Thyroid gland (tissue), 4 donors: ENCODE measurements at regions not wholly inside any gene's neighbourhood (a gene's known extent, or its start where the extent isn't known, plus 50 kb on each side); places are given as distances from the start of the nearest gene placed in this dataset.

ENCODE experiments used
- DNase-seq, 2 donors: peaks; one replicate each; pipeline ENCODE4 v3.0.0-alpha.2; 2019
- H3K27ac ChIP-seq, 3 donors: fragments of 200-600 bp; sonication (generic); 1 replicate in 2 of 3; 2 replicates in 1 of 3; pipeline ENCODE4 v1.5.1; 2016 to 2019; ENCODE audit warnings: mild to moderate bottlenecking in 1 of 3, moderate library complexity in 1 of 3
- H3K27me3 ChIP-seq: fragments of 200-600 bp; sonication (generic); one replicate; pipeline ENCODE4 v1.5.1; 2019
- H3K36me3 ChIP-seq, 2 donors: fragments of 200-600 bp; sonication (generic); one replicate each; pipeline ENCODE4 v1.5.1; 2016 to 2019
- H3K4me1 ChIP-seq, 2 donors: fragments of 200-600 bp; sonication (generic); one replicate each; pipeline ENCODE4 v1.5.1; 2017 to 2019
- H3K4me3 ChIP-seq, 3 donors: fragments of 200-600 bp; sonication (generic); replicated peaks in 1 of 3; 1 replicate in 2 of 3; 2 replicates in 1 of 3; pipeline ENCODE4 v1.5.1; 2016; ENCODE audit warnings: mild to moderate bottlenecking in 1 of 3
- H3K9me3 ChIP-seq: fragments of 200-600 bp; sonication (generic); one replicate; pipeline ENCODE4 v1.5.1; 2017
- CTCF ChIP-seq, 6 experiments: fragments of 200-600 bp in 3 of 6; fragments of 450-650 bp in 3 of 6; sonication (generic) in 3 of 6; IDR thresholded peaks; one replicate each; pipeline ENCODE4 v1.5.1; 2016 to 2019; ENCODE audit warnings: antibody characterized with exemption in 6 of 6, mild to moderate bottlenecking in 2 of 6, inconsistent platforms in 1 of 6, moderate library complexity in 1 of 6
- POLR2A ChIP-seq, 2 donors: fragments of 450-650 bp; IDR thresholded peaks; one replicate each; pipeline ENCODE4 v1.6.1; 2017; ENCODE audit warnings: antibody characterized with exemption in 2 of 2, mild to moderate bottlenecking in 2 of 2, moderate library complexity in 1 of 2
- WGBS, 2 donors: methylation state at CpG; one replicate each; pipeline ENCODE4 v1.1.5; 2017; 5-methylcytosine and 5-hydroxymethylcytosine counted together
- intact Hi-C: fragments of 100-400 bp; cut with DNase I; formaldehyde crosslinking; loops from one replicate; pipeline ENCODE4 v1.15.1; 2023

- no peak for DNase-seq
- 83 to 84% methylated on average over 5 of the region's 5 CpGs for WGBS, 2 donors
- no peak overlapping the region for H3K4me3 ChIP-seq
- H3K9me3 ChIP-seq, result no peaks in the 10 kb centered on the region
- no peaks in the 10 kb centered on the region for H3K4me1 ChIP-seq
- H3K36me3 ChIP-seq, result no peaks in the 10 kb centered on the region
- TF ChIP-seq CTCF (IDR thresholded peaks at IDR 0.05), result no peak
- TF ChIP-seq POLR2A (IDR thresholded peaks at IDR 0.05), result no peak
- H3K27ac ChIP-seq, result no peak overlapping the region
- intact Hi-C loops, result no loop called here
- H3K27me3 ChIP-seq, result no peaks in the 10 kb centered on the region
Observed at GRCh38 chr4:33052241-33052640, 2332.1 kb downstream of the PCDH7 start.

DNA sequence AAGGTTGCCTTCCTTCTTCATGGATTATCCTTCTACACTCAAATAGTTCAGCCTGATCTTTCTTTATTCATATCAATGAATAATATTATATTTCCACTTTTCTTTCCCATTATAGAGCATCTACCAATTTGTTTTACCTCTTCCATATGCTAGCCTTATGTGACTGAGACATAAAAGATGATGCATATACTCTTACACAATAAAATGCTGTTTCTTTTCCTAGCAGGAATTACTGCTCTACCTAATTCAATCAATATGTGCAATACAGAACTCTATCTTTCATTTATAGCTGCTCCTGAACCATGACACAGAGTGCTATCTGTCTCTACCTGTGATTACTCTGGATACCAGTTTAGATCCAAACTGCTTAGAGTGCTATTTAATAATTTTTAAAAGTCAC lies 2334.0 kb downstream of the PCDH7 start:
- TF ChIP-seq POLR2A (IDR thresholded peaks at IDR 0.05) (no peak), CTCF (IDR thresholded peaks at IDR 0.05) (no peak)

DNA sequence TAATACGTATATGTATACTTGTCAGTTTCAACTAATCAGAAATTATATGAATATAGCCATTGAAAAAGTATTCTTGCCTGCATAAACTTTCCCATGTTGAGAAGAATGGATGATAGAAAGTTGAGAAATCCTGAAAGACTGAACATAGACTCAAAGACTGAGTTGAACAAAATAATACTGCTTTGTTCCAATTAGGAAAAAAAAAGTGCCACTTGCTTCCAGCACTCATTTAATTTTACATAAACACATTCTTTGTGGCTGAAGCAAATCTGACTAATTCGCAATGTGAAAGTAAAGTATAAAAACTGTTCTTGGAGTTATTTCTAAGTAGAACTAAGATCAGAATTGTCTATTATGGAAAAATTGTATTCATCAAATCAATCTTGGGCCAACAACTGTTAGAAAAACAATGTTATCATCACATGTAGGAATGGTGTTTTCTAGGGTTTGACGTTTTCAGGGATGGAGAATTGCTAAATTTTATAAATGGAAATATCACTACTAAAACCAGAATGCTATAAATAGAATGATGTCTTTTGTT lies 2334.6 kb downstream of the PCDH7 start:
- intact Hi-C loops, result no loop called here
- H3K9me3 ChIP-seq, result no peaks in the 10 kb centered on the region
- 77 to 80% methylated on average over 3 of the region's 3 CpGs for WGBS, 2 donors
- DNase-seq, result no peak
- no peaks in the 10 kb centered on the region for H3K4me1 ChIP-seq
- H3K27ac ChIP-seq, result no peak overlapping the region
- H3K36me3 ChIP-seq, result no peaks in the 10 kb centered on the region
- H3K27me3 ChIP-seq, result no peaks in the 10 kb centered on the region
- H3K4me3 ChIP-seq, result no peak overlapping the region
- TF ChIP-seq POLR2A (IDR thresholded peaks at IDR 0.05), result no peak
- TF ChIP-seq CTCF (IDR thresholded peaks at IDR 0.05), result no peak

More for the DNA sequence above, 2334.0 kb downstream of the PCDH7 start:
- no peak for DNase-seq
- H3K9me3 ChIP-seq, result no peaks in the 10 kb centered on the region
- intact Hi-C loops, result no loop called here
- no peaks in the 10 kb centered on the region for H3K36me3 ChIP-seq
- no peaks in the 10 kb centered on the region for H3K27me3 ChIP-seq
- no peak overlapping the region for H3K27ac ChIP-seq
- H3K4me1 ChIP-seq, result no peaks in the 10 kb centered on the region
- no peak overlapping the region for H3K4me3 ChIP-seq

- intact Hi-C loops, result no loop called here
- no peak for TF ChIP-seq POLR2A (IDR thresholded peaks at IDR 0.05)
- TF ChIP-seq CTCF (IDR thresholded peaks at IDR 0.05), result no peak
- WGBS, 2 donors, result 68 to 78% methylated on average over 1 of the region's 1 CpG
Observed at GRCh38 chr4:33057736-33058135, 2337.6 kb downstream of the PCDH7 start.

DNA sequence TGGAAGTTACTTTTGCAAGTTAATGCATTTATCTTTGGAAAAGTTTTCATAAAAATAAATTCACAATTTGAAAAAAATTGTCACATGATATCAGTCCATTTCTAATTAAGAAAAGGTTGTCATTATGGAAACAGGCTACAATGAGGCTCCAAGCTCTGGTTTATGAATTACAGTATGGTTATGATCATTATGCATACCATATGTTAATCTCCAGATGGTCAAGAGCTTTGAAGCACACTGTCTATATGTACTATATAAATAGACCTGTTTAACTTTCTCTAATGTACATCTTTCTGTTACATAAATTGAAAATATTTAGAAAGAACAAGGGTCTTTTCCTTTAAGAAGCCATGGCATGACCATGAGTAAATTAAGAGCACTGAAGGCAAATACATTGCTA lies 2338.8 kb downstream of the PCDH7 start:
- Histone ChIP-seq H3K9me3 (no peaks in the 10 kb centered on the region), H3K4me3 (no peak overlapping the region), H3K27me3 (no peaks in the 10 kb centered on the region), H3K27ac (no peak overlapping the region), H3K36me3 (no peaks in the 10 kb centered on the region), H3K4me1 (no peaks in the 10 kb centered on the region)
- no peak for DNase-seq
- TF ChIP-seq CTCF (IDR thresholded peaks at IDR 0.05) (no peak), POLR2A (IDR thresholded peaks at IDR 0.05) (no peak)
- intact Hi-C loops, result no loop called here

More at GRCh38 chr4:33057736-33058135, 2337.6 kb downstream of the PCDH7 start:
- H3K36me3 ChIP-seq, result no peaks in the 10 kb centered on the region
- no peaks in the 10 kb centered on the region for H3K4me1 ChIP-seq
- H3K4me3 ChIP-seq, result no peak overlapping the region
- H3K9me3 ChIP-seq, result no peaks in the 10 kb centered on the region
- no peaks in the 10 kb centered on the region for H3K27me3 ChIP-seq
- DNase-seq, result no peak
- H3K27ac ChIP-seq, result no peak overlapping the region
